Psoas muscle (tissue), 7 donors: ENCODE measurements at regions not wholly inside any gene's neighbourhood (a gene's known extent, or its start where the extent isn't known, plus 50 kb on each side); places are given as distances from the start of the nearest gene placed in this dataset.

Experiments
- ATAC-seq, 4 donors: fragments of 200-7000 bp; cut with Tn5 transposase; one replicate each; pipeline ENCODE4 v1.9.1; 2020; ENCODE audit warnings: moderate library complexity in 3 of 4, mild to moderate bottlenecking in 2 of 4
- DNase-seq, 2 donors: peaks; one replicate each; pipeline ENCODE4 v3.0.0-alpha.2; 2020
- H3K27ac ChIP-seq: fragments of 200-600 bp; one replicate; pipeline ENCODE4 v1.8.0; 2022
- H3K27me3 ChIP-seq, 3 donors: fragments of 200-600 bp in 1 of 3; one replicate each; pipeline versions ENCODE4 v1.6.1 to v1.8.0; 2013 to 2022; ENCODE audit warnings: low read length in 2 of 3, mild to moderate bottlenecking in 2 of 3, moderate library complexity in 1 of 3; ENCODE audit not compliant: insufficient read depth in 3 of 3
- H3K36me3 ChIP-seq, 2 donors: fragments of 200-600 bp in 1 of 2; one replicate each; pipeline versions ENCODE4 v1.6.1 to v1.8.0; 2013 to 2022; ENCODE audit warnings: low read depth in 1 of 2, mild to moderate bottlenecking in 1 of 2, moderate library complexity in 1 of 2; ENCODE audit not compliant: insufficient read depth in 1 of 2
- H3K4me1 ChIP-seq: fragments of 200-600 bp; one replicate; pipeline ENCODE4 v1.8.0; 2022
- H3K4me3 ChIP-seq: fragments of 200-600 bp; one replicate; pipeline ENCODE4 v1.8.0; 2022; ENCODE audit warnings: mild to moderate bottlenecking
- H3K9me3 ChIP-seq: fragments of 200-600 bp; one replicate; pipeline ENCODE4 v1.8.0; 2022
- WGBS, 3 donors: extraction: QIAGEN DNeasy Blood & Tissue Kit; methylation state at CpG; one replicate each; pipeline versions ENCODE4 v1.1.6 to v1.1.7; 2013; 5-methylcytosine and 5-hydroxymethylcytosine counted together
- intact Hi-C, 2 donors: fragments of 100-400 bp; cut with DNase I; formaldehyde crosslinking; loops; one replicate each; pipeline versions ENCODE4 v1.11.0 to v1.14.2; 2022
- TF ChIP-seq, protein P1 (sequence below): fragments of 200-600 bp; IDR thresholded peaks from one replicate; pipeline ENCODE4 v1.8.0; 2022; ENCODE audit warnings: antibody characterized with exemption
- donor health status: healthy with polysubstance abuse.
- donor health status: DM: no; HTN: no; CAD: no; lungs with moderate emphysema.
- donor health status: Bipolar disorder and iron deficiency.
- donor health status: healthy.
- donor health status: DM: yes; HTN: yes; CAD: no.
- donor health status: DM: no; HTN: no; CAD: no.
- donor health status: DM: yes; HTN: yes; CAD: no.

DNA sequence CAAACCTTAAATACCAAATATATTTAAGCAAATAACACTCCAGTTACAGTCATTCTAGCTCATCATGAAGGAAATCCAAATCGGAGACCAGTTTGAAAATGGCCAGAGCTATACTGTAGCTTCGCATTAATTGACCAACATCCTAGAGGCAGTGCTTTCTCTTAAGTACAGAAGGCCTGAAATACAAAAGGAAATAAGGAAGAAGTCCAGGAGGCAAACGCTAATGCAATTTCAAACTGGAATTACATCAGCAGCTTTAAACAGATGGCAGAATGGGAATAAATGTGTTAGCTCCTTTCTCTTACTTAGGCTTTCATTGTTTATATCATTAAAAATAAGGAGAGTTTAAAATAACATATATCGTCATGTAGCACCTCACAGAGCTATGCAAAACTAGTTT lies 197.0 kb downstream of the SEC61B start:
- H3K4me3 ChIP-seq, result no peak overlapping the region
- H3K4me1 ChIP-seq, result peaks cover 6% of the 10 kb centered on the region
- TF ChIP-seq, protein P1, sequence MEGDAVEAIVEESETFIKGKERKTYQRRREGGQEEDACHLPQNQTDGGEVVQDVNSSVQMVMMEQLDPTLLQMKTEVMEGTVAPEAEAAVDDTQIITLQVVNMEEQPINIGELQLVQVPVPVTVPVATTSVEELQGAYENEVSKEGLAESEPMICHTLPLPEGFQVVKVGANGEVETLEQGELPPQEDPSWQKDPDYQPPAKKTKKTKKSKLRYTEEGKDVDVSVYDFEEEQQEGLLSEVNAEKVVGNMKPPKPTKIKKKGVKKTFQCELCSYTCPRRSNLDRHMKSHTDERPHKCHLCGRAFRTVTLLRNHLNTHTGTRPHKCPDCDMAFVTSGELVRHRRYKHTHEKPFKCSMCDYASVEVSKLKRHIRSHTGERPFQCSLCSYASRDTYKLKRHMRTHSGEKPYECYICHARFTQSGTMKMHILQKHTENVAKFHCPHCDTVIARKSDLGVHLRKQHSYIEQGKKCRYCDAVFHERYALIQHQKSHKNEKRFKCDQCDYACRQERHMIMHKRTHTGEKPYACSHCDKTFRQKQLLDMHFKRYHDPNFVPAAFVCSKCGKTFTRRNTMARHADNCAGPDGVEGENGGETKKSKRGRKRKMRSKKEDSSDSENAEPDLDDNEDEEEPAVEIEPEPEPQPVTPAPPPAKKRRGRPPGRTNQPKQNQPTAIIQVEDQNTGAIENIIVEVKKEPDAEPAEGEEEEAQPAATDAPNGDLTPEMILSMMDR, result no peak
- H3K36me3 ChIP-seq, result no peaks in the 10 kb centered on the region
- no peaks in the 10 kb centered on the region for H3K9me3 ChIP-seq
- no peaks in the 10 kb centered on the region for H3K27me3 ChIP-seq
- intact Hi-C loops, result no loop called here
- no peak for DNase-seq
- 75 to 78% (median 78%) methylated on average over 4 of the region's 4 CpGs for WGBS, 3 donors
- no peak for ATAC-seq
- H3K27ac ChIP-seq, result no peak overlapping the region

DNA sequence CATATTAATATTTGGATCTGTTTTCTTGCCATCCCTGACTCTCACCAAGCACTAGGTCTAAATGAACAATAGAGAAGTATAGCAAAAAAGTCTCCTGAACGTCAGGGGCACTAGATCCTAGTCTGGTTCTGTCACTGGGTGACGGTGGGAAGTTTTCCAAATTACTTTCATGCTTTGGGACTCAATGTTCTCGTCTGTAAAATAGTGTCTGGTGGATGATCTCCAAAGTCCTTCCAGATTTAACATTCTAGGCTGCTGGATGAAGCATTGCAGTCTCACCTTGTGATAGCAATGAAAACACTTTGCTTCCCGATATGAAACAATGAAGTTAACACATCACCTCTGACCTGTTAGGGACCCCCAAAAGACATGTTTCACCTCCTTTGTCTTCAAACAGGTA lies 199.3 kb downstream of the SEC61B start:
- H3K27ac ChIP-seq, result no peak overlapping the region
- TF ChIP-seq, protein P1, result no peak
- peaks cover 0 to 1% (median 0%) of the 10 kb centered on the region in 3 donors for H3K27me3 ChIP-seq
- no peaks in the 10 kb centered on the region for H3K9me3 ChIP-seq
- H3K4me1 ChIP-seq, result peaks cover 6% of the 10 kb centered on the region
- H3K36me3 ChIP-seq, result no peaks in the 10 kb centered on the region
- ATAC-seq (peak in 2 of 4 donors; percentile 49 to 69), DNase-seq (no peak)
- 24 to 64% (median 32%) methylated on average over 4 of the region's 4 CpGs for WGBS, 3 donors
- H3K4me3 ChIP-seq, result no peak overlapping the region
- intact Hi-C loops, result loop anchor here in 1 of 2 donors (5.0 kb wide), 1 partner anchor 34 kb away; no protein-coding TSS in a partner anchor

DNA sequence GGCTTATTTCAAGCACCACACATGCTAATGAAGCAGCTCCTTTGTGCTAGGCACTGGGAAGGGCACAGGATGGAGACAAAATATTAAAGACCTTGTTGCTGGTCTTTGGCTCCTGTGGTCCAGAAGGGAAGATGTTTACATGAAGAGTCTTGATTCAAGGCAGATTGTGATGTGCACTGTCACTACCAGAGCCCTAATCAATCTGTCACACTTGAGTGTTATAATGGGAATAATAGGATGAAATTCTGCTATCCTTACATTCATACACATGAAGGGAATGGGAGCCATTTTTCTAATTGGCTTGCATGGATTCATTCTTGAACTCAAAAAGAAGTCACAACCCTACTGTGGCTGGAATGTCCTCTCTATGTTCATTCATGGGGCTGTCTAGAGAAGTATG lies 203.0 kb downstream of the SEC61B start:
- no peaks in the 10 kb centered on the region for H3K36me3 ChIP-seq
- H3K4me1 ChIP-seq, result peaks cover 6% of the 10 kb centered on the region
- H3K27ac ChIP-seq, result no peak overlapping the region
- no peak for DNase-seq
- peaks cover 0 to 5% (median 0%) of the 10 kb centered on the region in 3 donors for H3K27me3 ChIP-seq
- H3K9me3 ChIP-seq, result no peaks in the 10 kb centered on the region
- intact Hi-C loops, result no loop called here
- TF ChIP-seq, protein P1, result no peak
- H3K4me3 ChIP-seq, result no peak overlapping the region
- no peak for ATAC-seq

DNA sequence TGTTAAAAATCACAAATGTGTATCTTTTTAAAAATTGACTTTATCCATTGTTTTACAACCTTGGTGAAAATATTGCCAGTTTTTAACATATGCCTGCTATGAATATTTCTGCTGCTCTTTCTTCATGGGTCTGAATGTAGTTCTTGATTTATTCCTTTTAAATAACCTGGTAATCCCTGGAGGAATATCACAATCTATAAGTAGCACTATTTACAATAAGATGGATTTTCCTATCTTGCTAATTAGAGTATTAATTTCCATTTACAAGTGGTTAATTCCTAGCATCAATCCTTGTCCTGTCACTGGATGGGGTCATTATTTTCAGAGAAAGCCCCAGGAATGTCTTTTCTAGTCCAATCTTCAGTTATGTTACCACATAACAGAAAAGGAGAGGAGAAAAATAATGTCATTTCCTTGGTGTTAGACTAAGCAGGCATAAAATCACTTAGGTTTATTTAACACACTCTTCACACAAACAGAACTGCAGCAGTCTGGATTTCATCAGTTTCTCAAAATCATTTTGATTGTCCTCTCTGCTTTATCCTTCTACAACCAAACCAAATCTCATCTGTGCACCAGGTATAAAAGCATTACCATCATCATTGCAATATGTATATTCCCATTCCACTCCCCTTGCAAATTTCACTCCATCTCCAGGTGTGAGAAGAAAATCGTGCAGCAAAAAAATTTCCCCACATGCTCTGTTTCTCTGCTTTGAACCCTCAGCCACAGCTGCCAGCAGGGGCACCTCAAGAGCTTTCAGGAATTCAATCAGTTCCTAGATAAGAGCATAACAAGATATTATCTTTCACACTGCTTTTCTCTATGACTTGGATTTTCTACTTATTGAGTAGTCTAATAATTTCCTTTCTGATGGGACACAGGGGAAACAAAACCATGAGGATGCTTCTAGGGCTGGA lies 204.1 kb downstream of the SEC61B start:
- ATAC-seq (no peak), DNase-seq (no peak)
- Histone ChIP-seq H3K36me3 (no peaks in the 10 kb centered on the region), H3K27me3 (peaks cover 0 to 5% (median 0%) of the 10 kb centered on the region in 3 donors), H3K4me3 (no peak overlapping the region), H3K27ac (no peak overlapping the region), H3K9me3 (no peaks in the 10 kb centered on the region), H3K4me1 (peaks cover 6% of the 10 kb centered on the region)
- 19 to 32% (median 30%) methylated on average over 1 of the region's 1 CpG for WGBS, 3 donors
- intact Hi-C loops, result no loop called here
- TF ChIP-seq, protein P1, result no peak
